CD4-positive, alpha-beta T cell treated with Interleukin-2 at 100 ng/mL for 4 hours (primary cell): ENCODE measurements at regions not wholly inside any gene's neighbourhood (a gene's known extent, or its start where the extent isn't known, plus 50 kb on each side); places are given as distances from the start of the nearest gene placed in this dataset.

ENCODE experiments used
- DNase-seq: peaks from one replicate; pipeline ENCODE4 v3.0.0-alpha.2; 2020; ENCODE audit warnings: low spot score

GRCh38 chr5:160511280-160511929 is 89.8 kb downstream of the PTTG1 start:
- no peak for DNase-seq
